ENCODE measurements at regions not wholly inside any gene's neighbourhood (a gene's known extent, or its start where the extent isn't known, plus 50 kb on each side); places are given as distances from the start of the nearest gene placed in this dataset.
A peak's percentile ranks its signal among the peaks of the same experiment; 100 is the strongest.

GRCh38 chr7:73960548-73960947 lies 67.4 kb upstream of the ELN start (continued):
- TF ChIP-seq MYC (IDR thresholded peaks at IDR 0.05; ENCODE audit: low read depth, low read length) (peak; percentile 58; the same call in 1 of the 2 replicates), MYC (CRISPR knock-in tag; IDR thresholded peaks at IDR 0.05; ENCODE audit: borderline replicate concordance, low read depth) (no peak), YY1 (IDR thresholded peaks at IDR 0.05; ENCODE audit: borderline replicate concordance in 1 of 3, control insufficient read depth in 1 of 3, extremely low read depth in 1 of 3, insufficient read depth in 3 of 3, insufficient read length in 1 of 3, insufficient replicate concordance in 2 of 3, low read depth in 1 of 3, low read length in 2 of 3) (no peak), ILK (tag; IDR thresholded peaks at IDR 0.05; ENCODE audit: borderline replicate concordance, low read depth) (no peak), LARP7 (IDR thresholded peaks at IDR 0.05) (no peak), SNIP1 (IDR thresholded peaks at IDR 0.05; ENCODE audit: low read depth) (no peak), MEIS2 (IDR thresholded peaks at IDR 0.05; ENCODE audit: partially characterized antibody) (peak; percentile 57), ETV1 (tag; conservative IDR thresholded peaks at IDR 0.05; ENCODE audit: low read depth) (no peak), MNT (conservative IDR thresholded peaks at IDR 0.05) (0 out of 4 replicates have a peak, but pooled peaks of 1 of the 2 experiments have one; percentile 13), PHF20 (IDR thresholded peaks at IDR 0.05; ENCODE audit: partially characterized antibody) (no peak), HNRNPL (IDR thresholded peaks at IDR 0.05; ENCODE audit: low read depth, low read length) (no peak), BCOR (IDR thresholded peaks at IDR 0.05) (no peak), CBFA2T3 (IDR thresholded peaks at IDR 0.05) (no peak), IRF9 (tag; IDR thresholded peaks at IDR 0.05) (no peak), NCOA1 (IDR thresholded peaks at IDR 0.05; ENCODE audit: low read depth) (no peak), CREM (IDR thresholded peaks at IDR 0.05; ENCODE audit: low read depth) (0 out of 2 replicates have a peak, but pooled peaks have one; percentile 28), ZNF511 (CRISPR knock-in tag; IDR thresholded peaks at IDR 0.05) (no peak), SP1 (CRISPR knock-in tag; IDR thresholded peaks at IDR 0.05) (no peak), ESRRB (CRISPR knock-in tag; IDR thresholded peaks at IDR 0.05; ENCODE audit: borderline replicate concordance) (no peak), FOXA1 (IDR thresholded peaks at IDR 0.05; ENCODE audit: borderline replicate concordance) (no peak), HNRNPLL (IDR thresholded peaks at IDR 0.05; ENCODE audit: low read depth, low read length, poor library complexity, severe bottlenecking) (no peak)
- TF ChIP-seq, protein P1, sequence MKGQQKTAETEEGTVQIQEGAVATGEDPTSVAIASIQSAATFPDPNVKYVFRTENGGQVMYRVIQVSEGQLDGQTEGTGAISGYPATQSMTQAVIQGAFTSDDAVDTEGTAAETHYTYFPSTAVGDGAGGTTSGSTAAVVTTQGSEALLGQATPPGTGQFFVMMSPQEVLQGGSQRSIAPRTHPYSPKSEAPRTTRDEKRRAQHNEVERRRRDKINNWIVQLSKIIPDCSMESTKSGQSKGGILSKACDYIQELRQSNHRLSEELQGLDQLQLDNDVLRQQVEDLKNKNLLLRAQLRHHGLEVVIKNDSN (CRISPR knock-in tag; IDR thresholded peaks at IDR 0.05) = no peak
- TF ChIP-seq, protein P2, sequence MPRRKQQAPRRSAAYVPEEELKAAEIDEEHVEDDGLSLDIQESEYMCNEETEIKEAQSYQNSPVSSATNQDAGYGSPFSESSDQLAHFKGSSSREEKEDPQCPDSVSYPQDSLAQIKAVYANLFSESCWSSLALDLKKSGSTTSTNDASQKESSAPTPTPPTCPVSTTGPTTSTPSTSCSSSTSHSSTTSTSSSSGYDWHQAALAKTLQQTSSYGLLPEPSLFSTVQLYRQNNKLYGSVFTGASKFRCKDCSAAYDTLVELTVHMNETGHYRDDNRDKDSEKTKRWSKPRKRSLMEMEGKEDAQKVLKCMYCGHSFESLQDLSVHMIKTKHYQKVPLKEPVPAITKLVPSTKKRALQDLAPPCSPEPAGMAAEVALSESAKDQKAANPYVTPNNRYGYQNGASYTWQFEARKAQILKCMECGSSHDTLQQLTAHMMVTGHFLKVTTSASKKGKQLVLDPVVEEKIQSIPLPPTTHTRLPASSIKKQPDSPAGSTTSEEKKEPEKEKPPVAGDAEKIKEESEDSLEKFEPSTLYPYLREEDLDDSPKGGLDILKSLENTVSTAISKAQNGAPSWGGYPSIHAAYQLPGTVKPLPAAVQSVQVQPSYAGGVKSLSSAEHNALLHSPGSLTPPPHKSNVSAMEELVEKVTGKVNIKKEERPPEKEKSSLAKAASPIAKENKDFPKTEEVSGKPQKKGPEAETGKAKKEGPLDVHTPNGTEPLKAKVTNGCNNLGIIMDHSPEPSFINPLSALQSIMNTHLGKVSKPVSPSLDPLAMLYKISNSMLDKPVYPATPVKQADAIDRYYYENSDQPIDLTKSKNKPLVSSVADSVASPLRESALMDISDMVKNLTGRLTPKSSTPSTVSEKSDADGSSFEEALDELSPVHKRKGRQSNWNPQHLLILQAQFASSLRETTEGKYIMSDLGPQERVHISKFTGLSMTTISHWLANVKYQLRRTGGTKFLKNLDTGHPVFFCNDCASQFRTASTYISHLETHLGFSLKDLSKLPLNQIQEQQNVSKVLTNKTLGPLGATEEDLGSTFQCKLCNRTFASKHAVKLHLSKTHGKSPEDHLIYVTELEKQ (CRISPR knock-in tag; IDR thresholded peaks at IDR 0.05) = no peak
